ENCODE measurements at regions not wholly inside any gene's neighbourhood (a gene's known extent, or its start where the extent isn't known, plus 50 kb on each side); places are given as distances from the start of the nearest gene placed in this dataset.

DNA sequence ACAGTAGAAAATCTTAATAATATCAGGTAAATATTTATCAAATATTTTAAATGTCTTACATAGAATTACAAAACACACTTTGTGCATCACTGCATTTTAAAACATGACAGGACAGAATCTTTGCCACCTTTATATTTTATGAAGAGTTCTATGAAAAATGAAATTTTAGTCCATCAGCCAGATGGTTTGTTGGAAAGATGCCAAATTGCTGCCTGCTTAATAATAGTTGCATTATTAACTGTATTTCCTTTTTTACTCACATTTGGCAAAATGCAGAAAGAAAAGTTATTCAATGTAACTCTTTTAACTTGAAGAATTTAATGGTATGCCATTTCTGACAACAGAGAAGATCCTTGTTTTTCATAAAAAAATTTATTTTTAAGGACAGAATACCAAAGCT, 1271.6 kb downstream of the NSUN3 start:
- Histone ChIP-seq H3K27me3 (ENCODE audit: control insufficient read depth, insufficient read depth, low read length) (no peaks in the 10 kb centered on the region), H3K4me3 (ENCODE audit: low read length) (no peak overlapping the region), H3K4me1 (ENCODE audit: control insufficient read depth, insufficient read depth, low read length) (no peaks in the 10 kb centered on the region), H3K36me3 (ENCODE audit: control insufficient read depth, insufficient read depth, low read length) (no peaks in the 10 kb centered on the region), H3K9me3 (ENCODE audit: control insufficient read depth, insufficient read depth, low read length) (peaks cover 11% of the 10 kb centered on the region), H3K27ac (ENCODE audit: low read length) (no peak overlapping the region)
- no peaks in the 10 kb centered on the region for H3K36me3 Mint-ChIP-seq
- DNase-seq (no peak), ATAC-seq (no peak)
- no peak for TF ChIP-seq CTCF (IDR thresholded peaks at IDR 0.05)
- intact Hi-C loops (cut with micrococcal nuclease): no loop called here
- no peak overlapping the region for H3K27ac Mint-ChIP-seq
- H3K4me3 Mint-ChIP-seq: no peak overlapping the region
- H3K9me3 Mint-ChIP-seq: peaks cover 9 to 17% of the 10 kb centered on the region in 2 donors
- H3K4me1 Mint-ChIP-seq: no peaks in the 10 kb centered on the region
- no peaks in the 10 kb centered on the region for H3K27me3 Mint-ChIP-seq (ENCODE audit: low read depth in 2 of 2)

GRCh38 chr3:95335517-95335916, 1272.7 kb downstream of the NSUN3 start:
- H3K9me3 ChIP-seq (ENCODE audit: control insufficient read depth, insufficient read depth, low read length): peaks cover under 1% of the 10 kb centered on the region
- ATAC-seq (no peak), DNase-seq (no peak)
- H3K27me3 Mint-ChIP-seq (ENCODE audit: low read depth in 2 of 2): no peaks in the 10 kb centered on the region
- H3K4me1 ChIP-seq (ENCODE audit: control insufficient read depth, insufficient read depth, low read length): no peaks in the 10 kb centered on the region
- H3K27me3 ChIP-seq (ENCODE audit: control insufficient read depth, insufficient read depth, low read length): no peaks in the 10 kb centered on the region
- no peak overlapping the region for H3K4me3 Mint-ChIP-seq
- no peak overlapping the region for H3K4me3 ChIP-seq (ENCODE audit: low read length)
- no peaks in the 10 kb centered on the region for H3K4me1 Mint-ChIP-seq
- intact Hi-C loops (cut with micrococcal nuclease): no loop called here
- H3K36me3 ChIP-seq (ENCODE audit: control insufficient read depth, insufficient read depth, low read length): no peaks in the 10 kb centered on the region
- peaks cover 14% of the 10 kb centered on the region in 2 donors for H3K9me3 Mint-ChIP-seq
- H3K36me3 Mint-ChIP-seq: no peaks in the 10 kb centered on the region
- no peak for TF ChIP-seq CTCF (IDR thresholded peaks at IDR 0.05)
- H3K27ac Mint-ChIP-seq: no peak overlapping the region
- no peak overlapping the region for H3K27ac ChIP-seq (ENCODE audit: low read length)

GRCh38 chr3:95338446-95338845, 1275.6 kb downstream of the NSUN3 start:
- WGBS (ENCODE audit: insufficient coverage): no CpG with 5 or more reads among the region's 1 CpG

More at GRCh38 chr3:95338446-95338845, 1275.6 kb downstream of the NSUN3 start:
- intact Hi-C loops (cut with micrococcal nuclease): no loop called here
- H3K4me1 Mint-ChIP-seq: no peaks in the 10 kb centered on the region
- DNase-seq (no peak), ATAC-seq (no peak)
- Histone ChIP-seq H3K4me1 (ENCODE audit: control insufficient read depth, insufficient read depth, low read length) (no peaks in the 10 kb centered on the region), H3K4me3 (ENCODE audit: low read length) (no peak overlapping the region), H3K27me3 (ENCODE audit: control insufficient read depth, insufficient read depth, low read length) (no peaks in the 10 kb centered on the region), H3K36me3 (ENCODE audit: control insufficient read depth, insufficient read depth, low read length) (no peaks in the 10 kb centered on the region), H3K9me3 (ENCODE audit: control insufficient read depth, insufficient read depth, low read length) (peaks cover 5% of the 10 kb centered on the region), H3K27ac (ENCODE audit: low read length) (no peak overlapping the region)
- no peak overlapping the region for H3K4me3 Mint-ChIP-seq
- peaks cover 14 to 17% of the 10 kb centered on the region in 2 donors for H3K9me3 Mint-ChIP-seq
- H3K27me3 Mint-ChIP-seq (ENCODE audit: low read depth in 2 of 2): no peaks in the 10 kb centered on the region
- no peaks in the 10 kb centered on the region for H3K36me3 Mint-ChIP-seq
- H3K27ac Mint-ChIP-seq: no peak overlapping the region
- no peak for TF ChIP-seq CTCF (IDR thresholded peaks at IDR 0.05)

Measured in natural killer cell (primary cell).